ENCODE measurements at regions not wholly inside any gene's neighbourhood (a gene's known extent, or its start where the extent isn't known, plus 50 kb on each side); places are given as distances from the start of the nearest gene placed in this dataset.

- no peak for DNase-seq (ENCODE audit: low spot score)
- no peak for ATAC-seq
- intact Hi-C loops (cut with DNase I), result no loop called here
These were observed 93.2 kb downstream of the PDCL3 start for GRCh38 chr2:100655936-100656534.

DNA sequence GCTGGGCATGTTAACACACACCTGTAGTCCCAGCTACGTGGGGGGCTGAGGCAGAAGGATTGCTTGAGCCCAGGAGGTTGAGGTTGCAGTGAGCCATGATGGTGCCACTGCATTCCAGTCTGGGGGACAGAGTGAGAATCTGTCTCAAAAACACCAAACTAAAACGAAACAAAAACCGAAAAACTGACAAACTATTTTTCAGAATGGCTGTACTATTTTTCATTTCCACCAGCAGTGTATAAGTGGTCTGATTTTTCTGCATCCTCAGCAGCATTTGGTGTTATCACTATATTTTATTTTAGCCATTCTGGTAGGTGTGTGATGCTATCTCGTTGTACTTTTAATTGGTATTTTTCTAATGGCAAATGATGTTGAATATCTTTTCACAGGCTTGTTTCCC, 95.2 kb downstream of the PDCL3 start:
- ATAC-seq, result no peak
- DNase-seq (ENCODE audit: low spot score), result no peak
- intact Hi-C loops (cut with DNase I), result no loop called here

DNA sequence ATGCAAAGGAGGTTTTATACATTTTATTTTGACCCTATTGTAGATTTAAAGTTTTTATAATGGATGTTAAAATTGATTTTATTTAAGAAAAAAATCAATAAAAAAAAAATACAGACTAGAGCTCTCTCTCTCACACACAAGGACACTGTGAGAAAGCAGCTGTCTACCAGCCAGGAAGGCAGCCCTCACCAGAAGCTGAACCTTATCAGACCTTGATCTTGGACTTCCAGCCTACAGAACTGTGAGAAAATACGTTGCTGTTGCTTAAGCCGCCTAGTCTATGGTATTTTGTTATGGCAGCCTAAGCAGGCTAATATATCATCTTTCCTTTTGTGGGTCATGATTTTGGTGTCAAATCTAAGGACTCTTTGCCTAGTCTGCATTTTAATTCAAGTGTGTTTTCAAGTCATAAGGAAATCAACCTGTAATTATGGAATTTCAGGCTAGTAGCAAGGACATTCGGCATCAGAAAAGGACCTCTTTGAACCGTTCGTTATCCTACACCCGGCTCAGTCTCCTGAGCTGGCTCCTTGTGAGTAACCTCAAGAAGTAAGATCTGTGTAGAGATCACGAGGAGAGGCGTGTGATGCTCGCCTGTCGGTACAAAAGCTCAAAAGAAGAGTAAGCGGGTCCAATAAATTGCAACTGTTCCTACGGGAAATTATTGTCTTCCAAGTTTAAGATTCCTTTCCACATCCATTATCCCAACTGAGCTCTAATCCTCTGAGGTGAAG, 98.2 kb downstream of the PDCL3 start:
- intact Hi-C loops (cut with DNase I), result no loop called here
- no peak for ATAC-seq
- DNase-seq (ENCODE audit: low spot score), result no peak

DNA sequence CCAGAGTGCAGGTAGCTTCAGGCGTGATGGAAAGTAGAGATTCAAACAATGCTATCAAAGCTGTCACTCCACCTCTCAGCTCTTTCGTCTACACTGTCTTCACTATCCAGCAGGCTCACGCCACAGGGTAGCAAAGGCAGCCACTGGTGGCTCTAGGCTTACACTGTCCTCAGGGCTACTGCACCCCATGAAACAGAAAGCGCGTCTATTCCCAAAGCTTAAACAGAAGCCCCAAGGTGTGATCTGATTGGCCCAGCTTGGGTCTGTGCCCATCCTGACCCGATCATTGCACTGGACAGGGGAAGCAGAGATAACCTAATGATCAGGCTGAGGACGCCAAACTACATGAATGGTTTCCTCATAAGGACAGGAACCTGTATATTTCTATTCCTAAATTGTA, 100.1 kb downstream of the PDCL3 start:
- intact Hi-C loops (cut with DNase I), result no loop called here
- ATAC-seq, result no peak

DNA sequence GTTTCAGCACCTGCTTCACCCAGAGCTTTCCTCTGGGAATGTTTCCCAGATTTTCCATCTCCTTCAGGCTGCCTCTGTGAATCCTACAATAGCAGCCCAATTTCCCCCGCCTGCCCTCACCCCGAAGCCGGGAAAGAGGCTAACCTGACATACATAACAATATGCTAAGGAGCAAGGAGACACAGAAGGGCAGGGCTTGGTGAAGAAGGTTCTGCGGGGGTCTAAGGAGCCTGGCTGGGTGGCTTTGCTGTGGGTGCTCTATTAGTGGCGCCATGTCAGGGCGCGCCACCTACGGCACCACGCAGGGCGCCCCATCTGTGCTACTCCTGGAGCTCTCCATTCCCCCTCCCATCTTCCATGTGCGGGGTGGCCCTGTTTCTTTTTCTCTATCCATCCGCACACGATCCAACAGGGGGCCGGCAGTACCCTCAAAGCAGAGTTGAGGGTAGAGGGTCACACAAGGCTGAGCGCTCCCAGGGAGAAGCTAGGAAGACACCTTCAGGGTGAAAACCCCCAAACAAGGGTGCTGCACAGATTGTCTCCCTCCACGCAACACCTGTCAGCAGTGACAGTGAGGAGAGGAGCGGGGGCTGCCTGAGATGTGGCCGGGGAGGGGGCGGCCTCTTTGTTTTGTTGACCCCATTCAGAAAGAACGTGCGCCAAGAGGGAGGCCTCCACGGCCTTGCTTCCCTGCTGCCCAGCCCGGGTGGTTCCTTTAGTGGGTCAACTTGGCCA, 101.4 kb downstream of the PDCL3 start:
- ATAC-seq (no peak), DNase-seq (ENCODE audit: low spot score) (no peak)
- intact Hi-C loops (cut with DNase I), result no loop called here

More for the DNA sequence above, 100.1 kb downstream of the PDCL3 start:
- no peak for DNase-seq (ENCODE audit: low spot score)

DNA sequence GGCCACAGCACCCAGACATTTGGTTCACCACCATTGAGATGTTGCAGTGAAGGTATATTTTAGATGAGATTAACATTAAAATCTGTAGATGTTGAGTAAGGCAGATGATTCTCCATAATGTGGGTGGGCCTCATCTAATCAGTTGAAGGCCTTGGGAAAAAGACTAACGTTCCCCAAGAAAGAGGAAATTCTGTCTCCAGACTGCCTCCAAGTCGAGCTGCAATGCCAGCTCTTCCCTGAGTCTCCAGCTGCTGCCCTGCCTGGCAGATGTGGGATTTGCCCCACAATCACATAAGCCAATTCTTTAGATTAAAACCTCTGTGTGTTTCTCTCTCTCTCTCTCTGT, 101.9 kb downstream of the PDCL3 start:
- intact Hi-C loops (cut with DNase I), result no loop called here
- no peak for DNase-seq (ENCODE audit: low spot score)
- ATAC-seq, result no peak

GRCh38 chr2:100666996-100667395, 104.2 kb downstream of the PDCL3 start:
- ATAC-seq, result no peak
- DNase-seq (ENCODE audit: low spot score), result no peak
- intact Hi-C loops (cut with DNase I), result no loop called here

DNA sequence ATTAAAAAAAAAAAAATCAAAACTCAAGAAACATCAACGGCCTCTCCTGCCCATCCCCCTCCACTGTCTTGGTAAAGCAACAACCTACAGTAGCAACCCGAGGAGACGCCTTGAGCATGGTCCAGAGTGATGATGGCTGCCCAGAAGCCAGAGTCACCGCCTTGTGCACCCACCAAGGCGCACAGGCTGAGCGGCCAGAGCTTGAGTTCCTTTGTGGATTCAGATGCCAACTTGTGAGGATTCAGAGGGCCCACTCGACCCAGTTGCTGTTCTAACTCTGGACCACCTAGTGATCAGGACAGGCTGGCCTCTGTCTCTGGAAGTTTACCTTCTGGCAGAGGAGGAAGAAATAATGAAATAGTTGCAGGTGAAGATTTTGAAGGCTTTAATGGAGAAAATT, 105.0 kb downstream of the PDCL3 start:
- DNase-seq (ENCODE audit: low spot score), result no peak
- intact Hi-C loops (cut with DNase I), result no loop called here
- ATAC-seq, result no peak

DNA sequence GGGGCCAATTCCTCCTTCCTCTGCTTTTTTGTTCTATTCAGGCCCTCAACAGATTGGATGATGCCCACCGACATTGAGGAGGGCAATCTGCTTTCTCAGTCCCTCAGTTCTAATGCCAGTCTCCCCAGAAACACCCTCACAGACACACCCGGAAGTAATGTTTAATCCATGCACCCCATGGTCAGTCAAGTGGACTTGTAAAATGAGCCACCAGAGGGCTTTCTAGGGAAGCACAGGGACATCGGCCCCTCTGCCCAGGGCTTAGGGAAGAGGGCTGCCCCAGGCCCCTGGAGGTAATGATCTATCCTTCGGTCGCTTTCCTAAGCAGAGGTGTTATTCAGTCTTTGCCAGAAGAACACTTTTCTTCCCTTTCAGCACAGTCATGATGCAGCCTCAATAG, 107.4 kb downstream of the PDCL3 start:
- intact Hi-C loops (cut with DNase I), result no loop called here
- no peak for DNase-seq (ENCODE audit: low spot score)
- ATAC-seq, result no peak

GRCh38 chr2:100673115-100673514, 110.3 kb downstream of the PDCL3 start:
- no peak for DNase-seq (ENCODE audit: low spot score)
- intact Hi-C loops (cut with DNase I), result no loop called here
- no peak for ATAC-seq

- DNase-seq (ENCODE audit: low spot score), result no peak
- no peak for ATAC-seq
- intact Hi-C loops (cut with DNase I), result no loop called here
These were observed 111.1 kb downstream of the PDCL3 start for GRCh38 chr2:100673691-100674485.

DNA sequence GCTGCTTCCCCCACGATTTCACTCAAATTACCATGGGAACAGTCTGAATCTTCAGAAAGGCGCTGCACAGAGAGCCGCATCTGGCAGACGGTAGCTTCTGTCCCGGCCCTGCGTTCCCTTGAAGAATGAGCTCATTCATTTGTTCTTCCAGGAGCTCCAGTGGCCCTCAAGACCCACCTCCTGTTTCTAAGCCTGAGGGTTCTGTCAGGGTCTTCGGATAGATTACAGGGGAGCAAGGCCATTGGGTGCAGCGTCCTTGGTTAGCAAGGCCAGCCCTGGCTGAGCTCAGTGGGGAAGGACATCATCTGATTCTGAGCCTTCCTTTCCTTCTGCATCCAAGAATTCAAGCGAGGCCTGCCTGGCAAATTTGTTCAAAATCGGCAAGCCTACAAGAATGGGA, 111.9 kb downstream of the PDCL3 start:
- ATAC-seq, result no peak

GRCh38 chr2:100675373-100675772, 112.6 kb downstream of the PDCL3 start:
- DNase-seq (ENCODE audit: low spot score) (no peak), ATAC-seq (no peak)
- intact Hi-C loops (cut with DNase I), result no loop called here

More for the DNA sequence above, 111.9 kb downstream of the PDCL3 start:
- intact Hi-C loops (cut with DNase I), result no loop called here
- DNase-seq (ENCODE audit: low spot score), result no peak

DNA sequence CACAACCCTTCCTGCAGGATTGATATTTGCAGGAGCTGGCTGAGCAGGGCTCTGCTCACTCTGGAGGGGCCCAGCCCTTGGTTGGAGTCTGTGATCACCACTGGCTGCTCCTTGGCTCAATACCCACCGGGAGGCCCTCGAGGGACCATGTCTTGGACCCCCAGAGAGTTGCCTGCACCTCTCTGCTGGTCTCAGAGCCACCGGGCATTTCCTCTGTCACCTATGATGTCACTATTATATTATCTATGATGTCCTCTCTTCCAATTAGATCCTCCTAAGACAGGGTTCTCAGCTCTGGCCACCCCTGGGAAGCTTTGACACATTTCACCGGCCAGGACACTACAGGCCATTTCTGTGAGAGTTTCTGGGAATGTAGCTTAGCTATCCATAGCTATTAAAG, 113.1 kb downstream of the PDCL3 start:
- no peak for DNase-seq (ENCODE audit: low spot score)
- intact Hi-C loops (cut with DNase I), result no loop called here
- ATAC-seq, result no peak

- intact Hi-C loops (cut with DNase I), result no loop called here
- ATAC-seq (no peak), DNase-seq (ENCODE audit: low spot score) (no peak)
These were observed 113.6 kb downstream of the PDCL3 start for GRCh38 chr2:100676346-100676745.

DNA sequence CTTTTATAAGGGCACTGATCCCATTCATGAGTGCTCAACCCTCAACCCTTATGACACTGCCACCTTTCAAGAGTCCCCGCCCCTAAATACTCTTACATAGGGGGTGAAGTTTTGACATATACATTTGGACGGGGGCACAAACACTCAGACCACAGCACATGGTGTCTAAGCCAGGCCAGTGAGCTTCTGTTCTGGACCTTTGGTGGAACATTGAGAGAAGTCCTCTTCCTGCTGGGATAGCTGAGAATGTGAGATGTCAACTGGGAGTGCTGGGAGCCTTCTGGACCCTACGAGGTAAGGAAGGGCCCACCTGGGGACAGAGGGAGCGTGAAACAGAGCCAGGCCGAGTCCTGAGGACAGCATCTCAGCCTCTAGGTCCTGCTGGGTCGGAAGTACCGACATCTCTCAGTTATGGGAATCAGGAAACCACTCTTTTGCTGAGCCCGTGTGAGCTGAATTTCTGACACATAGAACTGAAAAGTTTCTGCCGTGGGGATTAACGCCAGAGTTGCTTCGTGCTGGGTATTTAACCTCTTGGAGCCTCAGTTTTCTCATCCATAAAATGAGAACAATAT, 114.9 kb downstream of the PDCL3 start:
- ATAC-seq (no peak), DNase-seq (ENCODE audit: low spot score) (no peak)
- intact Hi-C loops (cut with DNase I), result no loop called here

- intact Hi-C loops (cut with DNase I), result no loop called here
- no peak for ATAC-seq
- DNase-seq (ENCODE audit: low spot score), result no peak
These were observed 116.4 kb downstream of the PDCL3 start for GRCh38 chr2:100679211-100679610.

DNA sequence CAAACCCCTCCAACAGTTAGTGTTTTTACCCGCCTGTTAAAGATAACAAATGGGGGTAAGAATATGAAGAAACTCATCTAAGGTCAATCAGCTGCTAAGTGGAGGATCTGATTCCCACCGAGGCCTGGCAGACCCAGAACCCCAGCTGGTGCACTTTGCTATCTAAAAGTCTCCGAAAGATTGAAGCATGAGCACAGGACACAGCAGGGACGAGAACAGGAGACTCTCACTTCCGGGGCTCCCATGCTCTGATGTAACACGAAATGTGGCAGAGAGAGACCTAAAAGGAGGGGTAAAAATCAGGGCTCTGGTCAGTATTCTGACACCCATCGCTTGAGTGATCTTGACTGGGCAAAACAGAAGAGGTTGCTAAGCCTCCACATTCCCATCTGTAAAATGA, 119.7 kb downstream of the PDCL3 start:
- intact Hi-C loops (cut with DNase I), result no loop called here
- no peak for DNase-seq (ENCODE audit: low spot score)
- ATAC-seq, result no peak

GRCh38 chr2:100683231-100683630, 120.4 kb downstream of the PDCL3 start:
- intact Hi-C loops (cut with DNase I), result no loop called here
- DNase-seq (ENCODE audit: low spot score) (no peak), ATAC-seq (no peak)
